ENCODE measurements at regions not wholly inside any gene's neighbourhood (a gene's known extent, or its start where the extent isn't known, plus 50 kb on each side); places are given as distances from the start of the nearest gene placed in this dataset.

- DNase-seq: no peak
Measured at GRCh38 chr6:140321891-140322290, 947.4 kb upstream of the CITED2 start.

GRCh38 chr6:140320081-140321080 is 945.9 kb upstream of the CITED2 start:
- DNase-seq: no peak

DNA sequence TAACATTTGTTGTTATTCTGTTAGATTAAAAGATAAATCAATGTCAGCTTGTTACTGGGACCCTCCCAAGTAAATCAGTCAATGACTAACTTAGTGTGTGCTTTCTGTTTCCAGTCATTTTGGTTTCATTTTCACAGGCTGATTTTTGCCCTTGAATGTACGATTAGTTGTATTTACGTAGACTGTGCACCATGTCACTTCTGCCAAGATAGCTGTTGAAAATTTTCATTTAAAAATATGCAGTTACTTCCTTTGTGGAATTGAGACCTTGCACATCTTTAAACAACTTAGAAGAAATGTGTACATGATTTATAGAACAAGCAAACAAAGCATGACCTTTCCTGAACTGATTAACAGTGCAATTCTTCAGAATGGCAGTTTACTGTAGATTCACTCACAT is 944.8 kb upstream of the CITED2 start:
- no peak for DNase-seq

GRCh38 chr6:140318408-140318807 is 944.0 kb upstream of the CITED2 start:
- DNase-seq: no peak

- no peak for DNase-seq
Measured at GRCh38 chr6:140317950-140318349, 943.5 kb upstream of the CITED2 start.

DNA sequence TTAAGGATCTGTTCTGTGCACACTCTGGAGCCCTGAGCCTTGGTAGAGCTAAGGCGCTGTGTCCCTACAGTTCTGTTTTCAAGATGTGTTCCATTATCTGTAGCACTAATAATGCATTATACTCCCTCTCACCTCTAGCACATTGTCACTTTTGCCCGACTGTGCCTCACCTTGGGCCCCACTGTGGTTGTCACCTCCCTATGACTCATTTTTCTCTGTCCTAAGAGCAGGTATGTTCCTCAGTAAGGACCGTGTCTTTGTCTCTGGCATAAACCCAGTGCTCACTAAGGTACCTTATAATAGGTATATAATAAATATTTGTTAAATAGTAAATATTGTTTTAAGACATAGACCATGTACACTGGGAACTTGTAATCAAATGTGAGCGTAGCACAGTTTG is 942.5 kb upstream of the CITED2 start:
- DNase-seq: no peak

DNA sequence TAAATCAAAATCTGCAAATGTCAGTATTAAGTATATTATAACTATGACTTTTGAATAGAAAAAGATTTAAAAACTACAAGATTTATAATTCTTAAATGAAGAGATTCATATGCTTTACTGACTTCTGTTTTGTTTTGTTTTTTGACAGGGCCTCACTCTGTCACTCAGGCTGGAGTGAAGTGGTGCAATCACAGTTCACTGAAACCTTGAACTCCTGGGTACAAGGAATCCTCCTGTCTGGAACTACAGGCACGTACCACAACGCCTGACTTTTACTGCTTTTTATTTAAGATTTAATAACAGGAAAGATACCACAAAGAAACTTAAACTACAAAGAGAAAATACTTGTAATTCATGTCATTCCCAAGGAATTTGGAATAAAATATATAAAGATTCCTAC is 940.2 kb upstream of the CITED2 start:
- no peak for DNase-seq

GRCh38 chr6:140311146-140311545 is 936.7 kb upstream of the CITED2 start:
- no peak for DNase-seq

DNA sequence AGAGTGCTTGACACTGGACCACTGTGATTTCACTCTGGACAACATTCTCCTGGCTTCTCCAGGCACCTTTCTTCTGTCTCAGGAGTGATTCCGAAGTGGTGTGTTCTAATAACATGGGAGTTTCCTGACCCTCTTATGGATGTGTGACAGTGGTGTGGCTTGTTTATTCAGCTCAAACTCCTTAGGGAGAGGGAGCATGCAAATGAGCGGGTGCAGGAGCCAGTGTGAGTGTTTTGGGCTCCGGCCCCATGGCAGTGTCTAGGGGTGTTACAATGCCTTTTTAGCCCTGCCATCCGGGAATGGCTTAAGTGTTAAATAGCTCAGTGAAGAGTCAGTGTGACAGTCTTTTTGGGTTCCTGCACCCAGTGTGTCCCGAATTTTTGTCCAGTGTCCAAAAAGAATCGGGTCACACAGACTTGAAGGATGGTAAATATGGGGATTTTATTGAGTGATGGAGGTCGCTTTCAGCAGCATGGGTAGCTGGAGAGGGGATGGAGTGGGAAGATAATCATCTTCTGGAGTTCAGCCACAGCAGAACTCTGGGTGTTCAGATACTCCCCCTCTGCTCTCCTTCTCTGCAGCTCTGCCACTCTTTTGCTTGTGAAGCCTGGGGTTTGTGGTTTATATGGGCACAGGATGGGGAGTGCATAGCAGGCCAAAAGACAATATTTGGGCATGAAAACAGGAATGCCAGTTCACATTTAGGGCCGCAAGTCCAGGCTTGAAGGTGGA is 928.9 kb upstream of the CITED2 start:
- no peak for DNase-seq

- no peak for DNase-seq
Measured at GRCh38 chr6:140300331-140300730, 925.9 kb upstream of the CITED2 start.

GRCh38 chr6:140289186-140289585 is 914.7 kb upstream of the CITED2 start:
- no peak for DNase-seq

DNA sequence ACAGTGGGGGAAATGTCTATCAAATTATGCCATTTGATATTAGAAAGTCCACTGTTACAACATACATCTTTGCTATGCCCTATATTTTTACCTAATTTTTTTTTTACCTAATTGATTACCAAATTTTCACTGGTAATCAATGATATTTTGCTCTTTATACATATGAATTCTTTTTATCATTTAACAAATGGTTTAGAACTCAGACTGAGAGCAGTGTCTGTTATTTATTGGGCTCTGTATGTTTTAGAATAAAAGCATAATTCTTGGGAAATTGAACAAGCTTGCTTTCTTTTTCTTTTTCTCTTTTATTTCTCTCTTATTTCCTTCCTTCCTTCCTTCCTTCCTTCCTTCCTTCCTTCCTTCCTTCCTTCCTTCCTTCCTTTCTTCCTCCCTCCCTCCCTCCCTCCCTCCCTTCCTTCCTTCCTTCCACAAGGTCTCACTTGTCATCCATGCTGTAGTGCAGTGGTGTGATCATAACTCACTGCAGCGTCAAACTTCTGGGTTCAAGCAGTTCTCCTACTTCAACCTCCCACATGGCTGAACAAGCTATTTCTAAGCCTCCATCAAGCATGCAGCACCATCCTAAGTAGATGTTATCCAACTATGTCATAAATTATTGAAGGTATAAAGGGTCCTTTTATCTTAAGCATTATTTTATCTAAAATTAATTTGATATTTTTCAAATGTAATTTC is 911.7 kb upstream of the CITED2 start:
- no peak for DNase-seq

GRCh38 chr6:140285471-140285870 is 911.0 kb upstream of the CITED2 start:
- no peak for DNase-seq

GRCh38 chr6:140284871-140285270 is 910.4 kb upstream of the CITED2 start:
- no peak for DNase-seq

DNA sequence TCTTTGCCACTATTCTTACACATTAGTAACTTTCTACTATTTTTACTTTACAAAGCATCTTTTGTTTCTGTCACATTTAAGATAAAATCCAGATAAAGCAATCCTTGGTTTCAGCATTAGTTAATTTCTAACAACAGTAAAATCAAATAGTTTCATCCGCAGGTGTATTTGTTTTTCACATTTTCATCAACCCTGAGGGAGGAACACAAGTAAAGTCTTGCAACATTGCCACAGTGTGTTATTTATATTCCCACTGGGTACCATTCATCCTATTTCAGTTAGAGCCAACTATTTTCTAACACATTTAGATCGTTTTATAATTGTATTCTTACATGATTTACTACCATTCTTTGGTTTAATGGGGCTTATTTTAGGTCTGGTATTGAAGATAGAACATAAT is 908.7 kb upstream of the CITED2 start:
- no peak for DNase-seq

DNA sequence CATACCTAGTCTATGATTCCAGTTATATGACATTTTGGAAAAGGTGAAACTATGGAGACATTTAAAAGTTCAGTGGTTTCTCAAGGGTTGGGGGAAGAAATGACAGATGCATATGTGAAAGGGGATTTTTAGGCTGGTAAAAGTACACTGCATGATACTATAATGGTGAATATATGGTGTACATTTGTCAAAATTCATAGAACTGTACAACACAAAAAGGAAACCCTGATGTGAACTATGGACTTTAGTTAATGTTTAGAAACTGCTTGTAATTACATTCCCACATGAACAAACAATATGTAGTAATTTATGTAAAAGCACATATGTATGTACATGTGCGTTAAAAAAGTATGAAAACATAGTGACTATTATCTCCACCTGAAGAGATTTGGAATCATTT is 907.3 kb upstream of the CITED2 start:
- DNase-seq: no peak

DNA sequence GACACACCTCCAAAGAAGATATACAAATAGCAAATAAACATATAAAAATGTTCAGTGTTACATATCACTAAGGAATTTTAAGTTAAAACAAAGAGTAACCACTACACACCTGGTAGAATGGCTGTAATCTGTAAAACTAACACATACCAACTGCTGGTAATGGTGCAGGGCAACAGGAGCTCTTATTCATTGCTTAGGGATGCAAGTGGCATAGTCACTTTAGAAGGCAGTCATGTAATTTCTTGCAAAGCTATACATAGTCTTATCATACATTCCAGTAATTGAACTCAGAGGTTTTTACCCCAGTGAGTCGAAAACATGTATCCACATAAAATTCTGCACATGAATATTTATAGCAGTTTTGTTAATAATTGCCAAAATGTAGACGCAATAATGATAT is 906.8 kb upstream of the CITED2 start:
- DNase-seq: no peak

DNA sequence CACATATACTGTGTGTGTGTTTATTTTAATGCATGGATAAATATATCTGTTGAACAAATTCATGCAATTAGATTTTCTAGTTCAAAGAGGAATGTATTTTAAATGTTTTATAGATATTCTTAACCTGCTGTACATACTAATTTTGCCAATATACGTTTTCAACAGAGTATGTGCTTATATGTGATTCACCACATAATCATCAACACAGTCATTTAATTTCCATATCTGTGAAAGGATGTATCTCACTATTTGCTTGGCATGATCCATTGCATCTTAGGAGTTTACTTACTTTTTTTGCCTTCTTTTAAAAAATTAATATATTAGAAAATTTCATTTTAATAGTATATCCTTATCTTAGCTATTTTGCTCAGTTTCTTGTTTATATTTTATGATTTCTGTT is 902.3 kb upstream of the CITED2 start:
- no peak for DNase-seq

DNA sequence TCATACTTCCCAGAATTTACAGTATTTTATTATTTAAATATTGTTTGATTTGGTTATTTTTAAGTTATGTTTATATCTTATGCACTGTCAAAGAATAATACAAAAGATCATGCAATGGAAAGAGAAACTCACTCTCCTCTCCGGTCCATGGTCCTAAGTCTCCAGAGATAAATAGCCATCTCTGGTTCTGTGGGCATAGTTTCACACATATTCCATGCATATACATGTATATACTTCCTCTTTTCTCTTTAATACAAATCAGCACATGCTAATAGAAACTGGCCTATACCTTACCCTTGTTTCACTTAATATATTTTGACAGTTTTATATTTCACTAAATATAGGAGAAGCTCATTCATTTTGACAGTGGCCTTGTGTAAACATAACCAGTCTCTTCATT is 901.7 kb upstream of the CITED2 start:
- no peak for DNase-seq

DNA sequence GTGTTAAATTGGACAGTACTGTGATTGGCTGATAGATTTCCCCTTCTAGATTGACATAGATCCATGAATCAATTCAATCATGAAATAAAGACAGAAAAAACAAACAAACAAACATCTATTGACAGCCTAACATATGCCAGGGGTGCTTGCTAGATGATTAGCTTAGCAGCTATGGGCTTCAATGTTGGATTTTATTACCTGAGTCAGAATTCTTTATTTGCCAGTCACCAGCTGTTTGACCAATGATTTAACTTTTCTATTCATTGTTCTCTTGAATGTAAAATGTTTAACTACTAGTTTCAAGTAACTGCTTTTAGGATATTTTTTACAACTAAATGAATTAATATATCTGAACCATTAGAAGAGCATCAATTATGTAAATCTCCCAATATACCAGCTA is 901.3 kb upstream of the CITED2 start:
- DNase-seq: no peak

DNA sequence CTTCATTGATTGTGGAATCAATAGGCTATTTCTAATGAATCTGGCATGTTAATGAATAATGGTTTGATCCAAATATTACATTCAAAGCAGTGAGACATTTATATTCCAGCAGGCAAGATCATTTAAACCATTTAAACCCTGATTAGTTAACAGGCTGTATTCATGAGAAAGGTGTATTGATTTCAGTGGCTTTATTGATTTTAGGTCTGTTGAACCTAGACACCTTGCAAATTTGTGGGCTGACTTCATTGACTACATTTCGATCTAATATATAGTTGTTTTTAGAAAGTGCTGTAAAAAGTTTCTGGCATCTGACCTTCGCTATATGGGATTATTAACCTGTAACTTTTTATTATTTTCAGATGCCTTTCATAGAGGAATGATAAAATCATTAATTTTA is 900.1 kb upstream of the CITED2 start:
- no peak for DNase-seq

- no peak for DNase-seq
Measured at GRCh38 chr6:140271759-140272377, 897.4 kb upstream of the CITED2 start.

DNA sequence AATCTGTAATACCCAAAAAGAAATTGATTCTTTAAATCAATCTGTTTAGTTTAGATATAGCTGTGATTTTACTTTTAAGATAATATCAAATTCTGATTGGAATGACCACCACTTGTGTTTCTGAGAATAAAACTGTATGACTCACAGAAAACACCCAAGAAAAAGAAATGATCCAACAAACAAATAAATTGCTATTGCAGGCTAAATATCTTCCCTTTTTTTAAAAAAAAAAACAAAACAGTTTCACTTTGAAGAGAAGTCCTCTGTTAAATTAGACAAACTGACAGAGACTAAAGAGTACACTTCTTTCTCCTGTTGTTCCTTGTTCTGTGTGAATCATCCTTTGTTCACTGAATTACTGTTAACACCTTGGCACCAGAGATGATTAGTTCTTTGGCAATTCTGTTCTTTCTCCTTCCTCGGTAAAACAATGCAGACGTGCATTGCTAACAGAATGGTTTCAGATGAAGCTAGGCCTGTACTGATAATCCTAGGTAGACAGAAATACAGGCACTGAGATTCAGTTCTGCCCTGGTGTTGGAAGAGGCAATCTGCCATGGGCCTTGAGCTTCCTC is 895.2 kb upstream of the CITED2 start:
- no peak for DNase-seq

All from SIG-M5 (cell line).